ENCODE measurements at regions not wholly inside any gene's neighbourhood (a gene's known extent, or its start where the extent isn't known, plus 50 kb on each side); places are given as distances from the start of the nearest gene placed in this dataset.

- no peak for DNase-seq (ENCODE audit: low read depth)
Observed at GRCh38 chr7:32264702-32265284, 194.6 kb upstream of the PDE1C start.

- no peak for DNase-seq (ENCODE audit: low read depth)
Observed at GRCh38 chr7:32263611-32264010, 193.4 kb upstream of the PDE1C start.

- no peak for DNase-seq (ENCODE audit: low read depth)
Observed at GRCh38 chr7:32262315-32262714, 192.1 kb upstream of the PDE1C start.

GRCh38 chr7:32259931-32260596, 189.9 kb upstream of the PDE1C start:
- DNase-seq (ENCODE audit: low read depth), result no peak

- DNase-seq (ENCODE audit: low read depth), result no peak
Observed at GRCh38 chr7:32258265-32258664, 188.1 kb upstream of the PDE1C start.

GRCh38 chr7:32257621-32258020, 187.4 kb upstream of the PDE1C start:
- DNase-seq (ENCODE audit: low read depth), result no peak

GRCh38 chr7:32256811-32257210, 186.6 kb upstream of the PDE1C start:
- no peak for DNase-seq (ENCODE audit: low read depth)

GRCh38 chr7:32256376-32256775, 186.2 kb upstream of the PDE1C start:
- DNase-seq (ENCODE audit: low read depth), result no peak

- DNase-seq (ENCODE audit: low read depth), result no peak
Observed at GRCh38 chr7:32255036-32255435, 184.8 kb upstream of the PDE1C start.

- no peak for DNase-seq (ENCODE audit: low read depth)
Observed at GRCh38 chr7:32253299-32253698, 183.1 kb upstream of the PDE1C start.

- no peak for DNase-seq (ENCODE audit: low read depth)
Observed at GRCh38 chr7:32251659-32252058, 181.5 kb upstream of the PDE1C start.

GRCh38 chr7:32250471-32251260, 180.5 kb upstream of the PDE1C start:
- no peak for DNase-seq (ENCODE audit: low read depth)

- no peak for DNase-seq (ENCODE audit: low read depth)
Observed at GRCh38 chr7:32250003-32250402, 179.8 kb upstream of the PDE1C start.

- no peak for DNase-seq (ENCODE audit: low read depth)
Observed at GRCh38 chr7:32248522-32248921, 178.3 kb upstream of the PDE1C start.

GRCh38 chr7:32244806-32245345, 174.7 kb upstream of the PDE1C start:
- DNase-seq (ENCODE audit: low read depth), result no peak

- no peak for DNase-seq (ENCODE audit: low read depth)
Observed at GRCh38 chr7:32243687-32244290, 173.6 kb upstream of the PDE1C start.

- no peak for DNase-seq (ENCODE audit: low read depth)
Observed at GRCh38 chr7:32242436-32242835, 172.2 kb upstream of the PDE1C start.

GRCh38 chr7:32241636-32242035, 171.4 kb upstream of the PDE1C start:
- no peak for DNase-seq (ENCODE audit: low read depth)

- DNase-seq (ENCODE audit: low read depth), result no peak
Observed at GRCh38 chr7:32239764-32240163, 169.6 kb upstream of the PDE1C start.

GRCh38 chr7:32228601-32229000, 158.4 kb upstream of the PDE1C start:
- DNase-seq (ENCODE audit: low read depth), result no peak

- no peak for DNase-seq (ENCODE audit: low read depth)
Observed at GRCh38 chr7:32227746-32228145, 157.5 kb upstream of the PDE1C start.

GRCh38 chr7:32224276-32224675, 154.1 kb upstream of the PDE1C start:
- no peak for DNase-seq (ENCODE audit: low read depth)

GRCh38 chr7:32223721-32224120, 153.5 kb upstream of the PDE1C start:
- no peak for DNase-seq (ENCODE audit: low read depth)

Data from stimulated activated CD8-positive, alpha-beta memory T cell treated with anti-CD3 and anti-CD28 coated beads, Interleukin-12 subunit alpha, Interleukin-12 subunit beta, amount 100 ng/mL, for 1 hour (primary cell).